CD1c-positive myeloid dendritic cell (primary cell): ENCODE measurements at regions not wholly inside any gene's neighbourhood (a gene's known extent, or its start where the extent isn't known, plus 50 kb on each side); places are given as distances from the start of the nearest gene placed in this dataset.

Experiments used
- DNase-seq: peaks from one replicate; pipeline ENCODE4 v3.0.0-alpha.2; 2016; ENCODE audit errors: extremely low spot score

DNA sequence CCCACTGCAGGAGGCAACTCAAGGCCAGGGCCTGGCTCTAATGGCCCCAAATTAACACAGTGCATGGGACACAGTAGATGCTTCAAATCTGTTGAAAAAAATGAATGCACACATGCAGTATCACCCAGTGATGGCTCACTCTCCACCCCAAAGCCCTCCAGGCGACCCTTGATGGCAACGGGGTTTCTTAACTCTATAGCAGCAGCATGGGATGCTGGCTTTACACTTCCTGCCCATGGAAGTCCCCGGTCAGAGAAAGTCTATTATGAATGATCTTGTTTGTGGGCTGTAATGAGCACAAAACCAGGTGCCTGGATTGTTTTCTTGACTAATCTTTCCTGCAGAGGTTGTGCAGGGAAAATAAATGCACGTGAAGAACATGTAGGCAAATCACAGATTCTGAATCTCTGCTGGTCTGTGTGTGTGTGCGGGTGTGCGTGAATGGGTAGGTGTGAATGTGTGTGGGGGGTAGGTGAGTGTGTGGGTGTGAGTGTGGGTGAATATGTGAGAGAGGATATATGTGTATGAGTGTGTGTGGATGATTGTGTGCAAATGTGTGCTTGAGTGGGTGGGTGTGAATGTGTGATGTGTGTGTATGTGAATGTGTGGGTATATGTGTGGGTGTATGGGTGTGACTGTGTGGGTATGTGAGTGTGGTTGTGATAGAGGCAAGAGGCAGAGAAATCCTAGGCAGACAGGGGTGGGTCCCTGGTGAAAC, 60.1 kb upstream of the MLN start:
- no peak for DNase-seq

DNA sequence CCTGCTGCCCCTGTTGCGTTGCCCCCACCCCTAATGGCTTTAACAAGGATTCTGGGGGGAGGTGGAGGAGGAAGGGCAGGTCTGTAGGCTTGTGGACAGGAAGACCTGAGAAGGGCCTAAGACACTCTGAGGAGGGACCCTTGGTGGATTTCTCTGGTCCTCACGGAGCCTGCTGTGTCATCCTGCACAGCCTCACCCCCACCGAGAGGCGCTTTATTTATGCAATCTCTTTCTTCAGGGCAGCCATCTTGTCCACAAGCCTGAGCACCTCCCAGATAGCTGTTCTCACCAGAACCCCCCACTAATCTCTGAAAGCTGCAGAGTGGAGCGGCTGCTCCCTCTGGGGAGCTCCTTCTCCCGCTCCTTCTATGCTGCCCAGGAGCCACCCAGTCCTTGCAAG, 59.3 kb upstream of the MLN start:
- DNase-seq: no peak

DNA sequence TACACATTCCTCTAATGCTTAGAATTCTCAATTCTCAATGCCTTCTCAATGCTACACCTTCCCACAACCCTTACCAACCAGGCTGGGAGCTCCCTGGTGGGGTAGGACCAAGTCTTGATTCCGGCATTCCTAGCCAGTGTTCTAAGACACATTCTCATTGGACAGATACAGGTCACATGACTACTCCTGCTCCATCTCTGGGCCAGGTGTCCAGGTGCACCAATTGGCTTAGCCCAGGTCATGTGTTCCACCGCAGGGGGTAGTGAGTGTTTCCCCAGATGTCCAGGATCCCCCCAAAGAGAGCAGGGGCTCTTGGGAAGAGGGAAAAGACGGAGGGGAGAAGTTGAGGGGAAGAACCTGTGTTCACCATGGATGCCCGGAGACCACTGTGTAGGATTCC, 58.7 kb upstream of the MLN start:
- no peak for DNase-seq

DNA sequence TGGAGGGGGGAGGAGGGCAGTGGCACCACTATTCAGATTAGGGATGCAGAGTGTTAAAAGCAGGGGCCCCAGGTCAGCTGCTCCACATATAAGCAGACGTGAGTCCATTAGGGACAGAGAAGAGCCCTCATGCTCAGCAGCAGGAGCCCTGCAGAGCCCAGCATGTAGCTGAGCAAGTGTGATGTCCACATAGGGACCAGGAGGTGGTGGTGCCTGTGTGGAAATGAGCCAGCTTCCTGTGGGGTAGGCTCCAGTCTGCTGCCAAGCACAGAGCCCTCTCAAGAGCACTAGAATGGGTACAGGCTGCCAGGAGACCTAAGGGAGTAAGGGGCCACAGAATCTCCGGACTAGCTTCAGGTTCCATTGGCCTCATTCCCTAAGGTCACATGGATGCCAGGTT, 57.9 kb upstream of the MLN start:
- DNase-seq: no peak

DNA sequence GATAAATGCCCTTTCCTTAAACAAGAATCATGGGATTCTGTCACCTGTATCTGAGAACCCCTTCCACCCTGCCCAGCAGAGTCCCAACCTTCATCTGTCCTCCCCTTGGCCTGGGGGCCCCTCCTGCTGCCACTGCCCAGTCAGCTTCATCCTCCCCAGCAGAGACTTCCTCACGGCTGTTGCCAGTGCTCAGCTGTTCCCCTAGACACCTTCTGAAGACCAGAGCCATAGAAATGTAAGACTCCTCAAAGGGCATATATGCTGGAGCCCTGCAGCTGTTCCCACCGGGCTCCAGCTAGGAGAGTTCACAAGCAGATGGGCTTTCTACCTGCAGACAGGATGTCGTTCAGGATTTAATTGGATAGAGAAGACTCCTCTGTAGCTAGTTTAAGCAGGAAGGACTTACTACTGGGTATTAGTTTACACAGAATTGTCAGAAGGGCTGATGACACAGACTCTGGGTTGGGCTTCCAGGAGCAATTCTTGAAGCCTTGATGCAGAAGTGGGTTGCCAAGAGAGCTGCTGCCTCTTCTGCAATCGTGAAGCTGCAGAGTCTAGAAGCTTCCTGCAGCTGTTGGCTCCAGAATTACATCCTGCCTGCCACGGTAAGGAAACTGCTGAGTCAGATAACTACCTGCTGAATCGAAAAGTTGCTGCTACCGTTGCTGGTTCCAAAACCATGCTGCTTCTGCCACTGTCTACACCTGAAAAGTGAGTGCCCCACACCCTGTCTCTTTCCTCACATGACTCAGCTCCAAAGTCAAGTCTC, 57.1 kb upstream of the MLN start:
- peak; percentile 9 for DNase-seq

DNA sequence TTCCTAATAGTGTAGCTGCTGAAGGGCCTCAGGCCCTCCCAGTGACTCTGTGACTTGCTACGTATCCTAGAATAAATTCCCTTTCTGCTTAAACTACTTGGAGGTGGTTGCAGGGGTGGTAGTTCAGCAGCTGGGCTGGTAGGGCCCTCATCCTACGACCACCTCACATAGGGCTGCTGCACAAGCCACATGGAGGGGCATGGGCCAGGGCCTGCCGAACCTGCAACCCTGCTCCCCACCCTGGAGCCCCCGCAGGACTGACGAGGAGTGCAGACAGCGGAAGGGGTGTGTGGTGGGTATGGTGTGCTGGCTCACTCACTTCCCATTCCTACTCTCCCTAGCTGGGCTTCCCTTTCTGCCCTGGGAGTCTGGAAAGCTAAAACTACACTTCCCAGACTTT, 56.2 kb upstream of the MLN start:
- no peak for DNase-seq

DNA sequence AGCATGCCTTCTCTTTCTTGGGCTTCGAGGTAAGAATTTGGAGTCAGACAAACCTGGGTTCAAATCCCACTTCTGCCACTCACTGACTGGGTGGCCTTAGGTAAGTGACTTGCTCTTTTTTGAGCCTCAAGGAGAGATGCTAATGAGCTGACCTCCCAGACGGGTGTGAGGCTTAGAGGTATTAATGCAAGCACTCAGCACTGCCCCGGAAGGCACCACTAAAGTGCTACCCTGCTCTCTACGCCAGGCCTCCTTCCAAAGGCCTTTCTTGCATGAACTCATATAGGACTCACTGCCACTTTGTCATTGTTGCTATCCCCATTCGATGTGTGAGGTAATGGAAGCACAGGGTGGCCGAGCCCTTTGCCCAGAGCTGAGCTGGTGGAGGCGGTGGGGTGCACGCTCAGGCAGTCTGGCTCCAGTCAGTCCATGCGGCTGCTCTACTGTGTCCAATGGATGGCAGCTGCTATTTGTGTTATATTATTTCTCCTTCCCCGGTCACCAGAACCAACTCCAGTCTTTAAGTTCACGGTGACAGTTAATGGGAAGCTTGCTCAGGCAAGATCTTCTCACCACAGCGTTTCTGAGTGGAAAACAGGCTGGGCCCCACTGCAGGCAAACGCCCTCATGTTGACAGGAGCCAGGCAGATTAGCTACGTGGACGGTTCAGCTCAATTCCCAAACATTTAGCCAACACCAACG, 55.2 kb upstream of the MLN start:
- DNase-seq: no peak

DNA sequence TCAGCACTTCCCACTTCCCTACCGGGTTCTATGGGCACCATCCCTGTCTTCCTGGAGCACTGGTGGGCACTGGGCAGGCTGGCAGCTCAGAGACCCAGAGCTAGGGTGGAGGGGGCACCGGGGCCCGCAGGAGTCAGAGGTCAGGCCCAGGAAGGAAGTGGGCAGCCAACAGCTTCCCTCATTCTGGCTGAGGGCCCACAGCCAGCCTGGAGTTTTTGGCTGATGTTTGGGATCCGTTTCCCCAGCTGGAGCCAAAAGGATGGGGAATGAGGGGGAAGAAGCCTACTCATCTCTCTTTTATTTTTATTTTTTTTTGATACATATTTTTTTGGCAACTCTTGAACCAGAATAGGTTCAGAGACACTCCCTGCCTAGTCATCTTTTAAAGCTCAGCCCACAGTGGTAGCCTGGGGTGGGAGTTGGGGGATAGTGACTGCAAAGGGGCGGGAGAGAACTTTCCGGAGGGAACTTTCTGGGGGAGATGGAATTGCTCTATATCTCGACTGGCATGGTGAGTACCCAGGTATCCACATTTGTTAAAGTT, 54.2 kb upstream of the MLN start:
- DNase-seq: no peak

DNA sequence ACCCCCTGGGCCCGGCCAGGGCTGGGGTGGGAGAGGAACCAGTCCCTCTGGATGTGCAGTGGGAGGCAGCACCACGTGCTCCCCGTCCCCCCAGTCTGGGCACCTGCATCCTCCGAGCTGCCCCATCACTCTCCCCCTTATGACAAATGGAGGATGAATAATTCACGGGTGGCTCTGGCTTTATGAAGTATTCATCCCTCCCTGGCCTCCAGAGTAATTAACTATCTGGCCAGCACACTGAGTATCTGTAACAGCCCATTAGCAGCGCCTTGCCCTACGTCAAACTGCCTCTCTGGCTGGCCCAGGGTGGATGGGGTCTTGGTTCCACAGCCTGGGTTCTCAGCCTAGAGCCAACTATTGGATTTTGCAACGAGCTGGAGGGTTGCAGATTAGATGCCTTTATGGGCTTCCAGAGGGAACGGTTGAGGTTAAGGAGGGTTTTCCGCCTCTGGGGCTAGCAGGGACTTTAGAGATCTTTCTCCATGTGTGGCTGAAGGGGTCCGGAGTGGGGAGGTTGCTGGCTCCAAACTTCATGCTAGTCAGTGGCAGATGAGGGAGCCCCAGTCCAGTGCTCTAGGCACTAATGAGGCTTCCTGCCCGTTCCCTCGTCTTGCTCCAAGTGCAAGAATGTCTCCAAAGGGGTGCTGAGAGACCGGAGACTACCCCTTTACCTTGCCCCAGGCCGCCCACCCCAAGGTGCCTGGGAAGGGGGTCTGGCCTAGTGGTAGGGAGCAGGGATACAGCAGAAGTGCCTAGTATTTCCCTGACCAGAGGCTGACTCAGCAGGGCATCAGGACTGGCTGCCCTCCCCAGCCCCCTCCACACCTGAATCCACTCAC, 53.5 kb upstream of the MLN start:
- no peak for DNase-seq

DNA sequence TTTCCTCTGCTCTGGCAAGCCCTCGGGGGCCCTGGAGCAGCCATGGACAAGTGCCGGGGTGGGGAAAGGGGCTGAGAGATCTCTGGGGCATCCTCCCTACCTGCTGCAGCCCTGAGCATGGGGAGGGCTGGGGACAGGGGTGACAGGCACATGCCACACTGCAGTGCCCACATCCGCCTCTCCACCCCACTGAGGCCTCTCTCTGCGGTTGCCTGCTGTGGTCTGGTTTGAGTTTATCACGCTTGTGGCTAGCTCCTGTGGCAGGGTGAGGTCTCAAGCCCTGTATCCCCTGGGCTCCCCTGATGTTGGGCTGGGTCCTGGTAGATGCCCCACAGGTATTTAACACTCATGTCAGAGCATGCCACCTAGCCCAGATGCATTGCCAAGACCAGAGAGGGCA, 52.9 kb upstream of the MLN start:
- DNase-seq: no peak

DNA sequence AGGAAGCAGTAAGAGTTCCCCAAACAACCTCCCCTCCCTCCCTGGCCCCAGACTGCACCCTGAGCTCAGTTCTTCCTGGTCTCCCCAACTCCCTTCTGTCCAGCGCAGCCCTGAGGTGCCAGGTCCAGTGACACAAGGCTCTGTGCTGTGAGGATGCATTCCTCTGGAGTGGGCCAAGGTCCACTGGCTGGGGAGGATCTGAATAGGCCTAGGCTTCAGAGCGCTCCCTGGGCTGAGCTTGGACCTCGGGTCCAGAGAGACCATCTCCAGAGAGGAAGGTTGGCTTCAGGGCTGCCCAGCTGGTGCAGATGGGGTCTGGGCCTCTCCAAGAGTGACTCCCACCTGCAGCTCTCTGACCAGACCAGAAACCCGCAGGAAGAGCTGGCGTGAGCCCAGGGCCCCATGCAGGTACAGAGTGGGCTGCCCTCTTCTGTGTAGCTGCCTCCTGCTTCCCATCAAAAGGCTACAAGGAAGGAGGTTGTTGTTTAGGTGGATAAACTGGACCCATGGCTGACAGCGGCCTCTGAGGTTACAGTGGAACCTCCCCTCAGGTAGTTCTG, 52.3 kb upstream of the MLN start:
- DNase-seq: no peak

DNA sequence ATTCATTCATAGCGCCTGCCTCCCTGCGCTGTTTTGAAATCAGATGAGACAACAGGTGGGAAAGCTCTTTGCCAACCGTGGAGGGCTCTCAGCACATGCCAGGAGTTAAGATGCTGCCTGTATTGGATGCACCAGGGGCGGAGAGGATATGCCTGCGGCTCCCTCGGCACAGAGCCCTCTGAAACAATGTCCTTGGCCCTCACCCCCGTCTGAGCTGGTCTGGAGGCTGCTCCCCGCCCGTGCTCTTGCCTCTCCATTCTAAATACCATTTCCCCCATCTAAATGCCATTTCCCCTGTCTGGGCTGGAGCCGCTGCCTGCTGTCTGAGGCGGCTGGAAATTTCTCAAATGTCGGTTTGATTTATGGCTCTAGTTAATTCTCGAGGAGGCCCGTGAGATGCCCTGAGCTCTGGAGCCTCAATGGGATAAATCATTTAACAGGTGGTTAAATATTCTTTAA, 50.8 kb upstream of the MLN start:
- DNase-seq: no peak

DNA sequence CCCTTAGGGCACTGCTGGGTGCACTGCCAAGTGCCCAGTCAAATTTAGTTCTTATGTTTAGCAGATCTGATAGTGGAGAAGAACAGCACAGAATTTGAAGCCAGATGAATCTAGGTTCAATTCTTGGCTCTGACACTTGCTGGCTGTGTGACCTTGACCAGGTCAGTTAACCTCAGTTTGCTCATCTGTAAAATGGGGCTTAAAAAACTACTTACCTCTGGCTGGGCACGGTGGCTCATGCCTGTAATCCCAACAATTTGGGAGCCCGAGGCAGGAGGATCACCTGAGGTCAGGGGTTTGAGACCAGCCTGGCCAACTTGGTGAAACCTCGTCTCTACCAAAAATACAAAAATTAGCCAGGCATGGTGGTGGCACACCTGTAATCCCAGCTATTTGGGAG, 49.9 kb upstream of the MLN start:
- no peak for DNase-seq
